Skeletal muscle satellite cell (primary cell): ENCODE measurements at regions not wholly inside any gene's neighbourhood (a gene's known extent, or its start where the extent isn't known, plus 50 kb on each side); places are given as distances from the start of the nearest gene placed in this dataset.

Experiments used
- H3K27me3 ChIP-seq: 2 replicates; pipeline ENCODE4 v1.7.0; 2013; ENCODE audit warnings: low read length; ENCODE audit not compliant: control insufficient read depth, insufficient read depth
- H3K36me3 ChIP-seq: 2 replicates; pipeline ENCODE4 v1.7.0; 2013; ENCODE audit warnings: mild to moderate bottlenecking, control low read depth, low read length; ENCODE audit not compliant: insufficient read depth
- H3K4me1 ChIP-seq: 2 replicates; pipeline ENCODE4 v1.7.0; 2013; ENCODE audit warnings: low read length; ENCODE audit not compliant: control insufficient read depth, insufficient read depth
- H3K4me2 ChIP-seq: 2 replicates; pipeline ENCODE4 v1.7.0; 2013; ENCODE audit warnings: mild to moderate bottlenecking, low read length
- H3K4me3 ChIP-seq: 2 replicates; pipeline ENCODE4 v1.7.0; 2013; ENCODE audit warnings: low read length
- H3K9ac ChIP-seq: 2 replicates; pipeline ENCODE4 v1.7.0; 2013; ENCODE audit warnings: mild to moderate bottlenecking, low read depth, low read length, moderate library complexity
- H3K9me3 ChIP-seq: replicated peaks from 2 replicates; pipeline ENCODE4 v1.7.0; 2013; ENCODE audit warnings: mild to moderate bottlenecking, control low read depth, low read length

GRCh38 chr20:22312744-22313346 lies 271.5 kb downstream of the FOXA2 start:
- no peak overlapping the region for H3K4me2 ChIP-seq
- no peaks in the 10 kb centered on the region for H3K36me3 ChIP-seq
- no peak overlapping the region for H3K9ac ChIP-seq
- no peaks in the 10 kb centered on the region for H3K9me3 ChIP-seq
- peaks cover 21% of the 10 kb centered on the region for H3K27me3 ChIP-seq
- H3K4me3 ChIP-seq: no peak overlapping the region
- no peaks in the 10 kb centered on the region for H3K4me1 ChIP-seq

GRCh38 chr20:22308934-22309333 lies 275.4 kb downstream of the FOXA2 start:
- peaks cover 12% of the 10 kb centered on the region for H3K27me3 ChIP-seq
- no peaks in the 10 kb centered on the region for H3K4me1 ChIP-seq
- H3K36me3 ChIP-seq: no peaks in the 10 kb centered on the region
- H3K9ac ChIP-seq: no peak overlapping the region
- no peak overlapping the region for H3K4me2 ChIP-seq
- H3K9me3 ChIP-seq: no peaks in the 10 kb centered on the region
- H3K4me3 ChIP-seq: no peak overlapping the region

GRCh38 chr20:22307409-22307808 lies 277.0 kb downstream of the FOXA2 start:
- Histone ChIP-seq H3K4me3 (no peak overlapping the region), H3K36me3 (no peaks in the 10 kb centered on the region), H3K9me3 (no peaks in the 10 kb centered on the region), H3K9ac (no peak overlapping the region), H3K4me2 (no peak overlapping the region), H3K4me1 (no peaks in the 10 kb centered on the region), H3K27me3 (peaks cover 4% of the 10 kb centered on the region)

GRCh38 chr20:22305381-22305780 lies 279.0 kb downstream of the FOXA2 start:
- Histone ChIP-seq H3K4me2 (no peak overlapping the region), H3K9me3 (no peaks in the 10 kb centered on the region), H3K4me1 (no peaks in the 10 kb centered on the region), H3K4me3 (no peak overlapping the region), H3K36me3 (no peaks in the 10 kb centered on the region), H3K27me3 (peaks cover 4% of the 10 kb centered on the region), H3K9ac (no peak overlapping the region)

GRCh38 chr20:22303523-22303922 lies 280.8 kb downstream of the FOXA2 start:
- no peak overlapping the region for H3K4me3 ChIP-seq
- no peaks in the 10 kb centered on the region for H3K4me1 ChIP-seq
- H3K27me3 ChIP-seq: peaks cover 2% of the 10 kb centered on the region
- H3K9ac ChIP-seq: no peak overlapping the region
- no peaks in the 10 kb centered on the region for H3K36me3 ChIP-seq
- H3K9me3 ChIP-seq: no peaks in the 10 kb centered on the region
- H3K4me2 ChIP-seq: no peak overlapping the region

GRCh38 chr20:22302039-22302438 lies 282.3 kb downstream of the FOXA2 start:
- Histone ChIP-seq H3K36me3 (no peaks in the 10 kb centered on the region), H3K9ac (no peak overlapping the region), H3K27me3 (no peaks in the 10 kb centered on the region), H3K9me3 (no peaks in the 10 kb centered on the region), H3K4me3 (no peak overlapping the region), H3K4me2 (no peak overlapping the region), H3K4me1 (no peaks in the 10 kb centered on the region)

- H3K27me3 ChIP-seq: no peaks in the 10 kb centered on the region
- no peaks in the 10 kb centered on the region for H3K36me3 ChIP-seq
- H3K4me1 ChIP-seq: no peaks in the 10 kb centered on the region
- H3K9ac ChIP-seq: no peak overlapping the region
- H3K4me2 ChIP-seq: no peak overlapping the region
- no peaks in the 10 kb centered on the region for H3K9me3 ChIP-seq
- H3K4me3 ChIP-seq: no peak overlapping the region
Observed at GRCh38 chr20:22293886-22294285, 290.5 kb downstream of the FOXA2 start.

- Histone ChIP-seq H3K36me3 (no peaks in the 10 kb centered on the region), H3K4me1 (peaks cover 5% of the 10 kb centered on the region), H3K9ac (no peak overlapping the region), H3K4me3 (no peak overlapping the region), H3K9me3 (no peaks in the 10 kb centered on the region), H3K27me3 (no peaks in the 10 kb centered on the region), H3K4me2 (no peak overlapping the region)
Observed at GRCh38 chr20:22289442-22289841, 294.9 kb downstream of the FOXA2 start.

GRCh38 chr20:22288957-22289356 lies 295.4 kb downstream of the FOXA2 start:
- Histone ChIP-seq H3K4me1 (peaks cover 5% of the 10 kb centered on the region), H3K9me3 (no peaks in the 10 kb centered on the region), H3K27me3 (no peaks in the 10 kb centered on the region), H3K4me3 (no peak overlapping the region), H3K4me2 (no peak overlapping the region), H3K36me3 (no peaks in the 10 kb centered on the region), H3K9ac (no peak overlapping the region)

GRCh38 chr20:22288156-22288555 lies 296.2 kb downstream of the FOXA2 start:
- H3K4me1 ChIP-seq: peaks cover 5% of the 10 kb centered on the region
- no peak overlapping the region for H3K9ac ChIP-seq
- H3K4me2 ChIP-seq: no peak overlapping the region
- H3K36me3 ChIP-seq: no peaks in the 10 kb centered on the region
- no peaks in the 10 kb centered on the region for H3K27me3 ChIP-seq
- no peaks in the 10 kb centered on the region for H3K9me3 ChIP-seq
- H3K4me3 ChIP-seq: no peak overlapping the region

GRCh38 chr20:22285555-22285954 lies 298.8 kb downstream of the FOXA2 start:
- H3K9me3 ChIP-seq: no peaks in the 10 kb centered on the region
- H3K4me3 ChIP-seq: no peak overlapping the region
- H3K27me3 ChIP-seq: no peaks in the 10 kb centered on the region
- no peaks in the 10 kb centered on the region for H3K36me3 ChIP-seq
- H3K4me1 ChIP-seq: peaks cover 5% of the 10 kb centered on the region
- no peak overlapping the region for H3K9ac ChIP-seq
- no peak overlapping the region for H3K4me2 ChIP-seq

- Histone ChIP-seq H3K27me3 (no peaks in the 10 kb centered on the region), H3K9me3 (no peaks in the 10 kb centered on the region), H3K36me3 (no peaks in the 10 kb centered on the region)
Observed at GRCh38 chr20:22282696-22283095, 301.7 kb downstream of the FOXA2 start.

More at GRCh38 chr20:22282696-22283095, 301.7 kb downstream of the FOXA2 start:
- H3K4me3 ChIP-seq: no peak overlapping the region
- no peaks in the 10 kb centered on the region for H3K4me1 ChIP-seq
- H3K9ac ChIP-seq: no peak overlapping the region
- H3K4me2 ChIP-seq: no peak overlapping the region
